GM12892 (cell line): ENCODE measurements at regions not wholly inside any gene's neighbourhood (a gene's known extent, or its start where the extent isn't known, plus 50 kb on each side); places are given as distances from the start of the nearest gene placed in this dataset.

ENCODE experiments used
- POLR2A ChIP-seq: IDR thresholded peaks from 2 replicates; pipeline ENCODE4 v1.6.1; 2011; ENCODE audit warnings: low read depth, low read length, control low read depth
- POLR2AphosphoS5 ChIP-seq: IDR thresholded peaks from 2 replicates; pipeline ENCODE4 v1.6.1; 2011; ENCODE audit warnings: low read depth, low read length, control low read depth

DNA sequence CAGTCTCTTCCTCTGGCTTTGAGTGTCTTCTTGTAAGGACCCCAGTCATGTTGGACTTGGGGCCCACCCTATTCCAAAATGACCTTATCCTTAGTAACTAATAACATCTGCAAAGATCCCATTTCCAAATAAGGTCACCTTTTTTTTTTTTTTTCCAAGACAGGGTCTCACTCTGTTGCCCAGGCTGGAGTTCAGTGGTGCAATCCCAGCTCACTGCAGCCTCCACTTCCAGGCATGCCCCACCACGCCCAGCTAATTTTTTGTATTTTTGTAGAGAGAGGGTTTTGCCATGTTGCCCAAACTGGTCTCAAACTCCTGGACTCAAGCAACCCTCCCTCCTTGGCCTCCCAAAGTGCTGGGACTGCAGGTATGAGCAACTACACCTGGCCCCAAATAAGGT is 118.8 kb upstream of the GSE1 start:
- no peak for TF ChIP-seq POLR2AphosphoS5
- TF ChIP-seq POLR2A, result no peak
